ENCODE measurements at regions not wholly inside any gene's neighbourhood (a gene's known extent, or its start where the extent isn't known, plus 50 kb on each side); places are given as distances from the start of the nearest gene placed in this dataset.

- DNase-seq (ENCODE audit: low read depth, low spot score): no peak
These were observed 138.6 kb upstream of the CPEB2 start for GRCh38 chr4:14863418-14864364.

GRCh38 chr4:14864365-14865030 is 137.8 kb upstream of the CPEB2 start:
- no peak for DNase-seq (ENCODE audit: low read depth, low spot score)

GRCh38 chr4:14865031-14865366 is 137.3 kb upstream of the CPEB2 start:
- no peak for DNase-seq (ENCODE audit: low read depth, low spot score)

GRCh38 chr4:14865804-14866203 is 136.5 kb upstream of the CPEB2 start:
- DNase-seq (ENCODE audit: low read depth, low spot score): no peak

- no peak for DNase-seq (ENCODE audit: low read depth, low spot score)
These were observed 134.4 kb upstream of the CPEB2 start for GRCh38 chr4:14867847-14868246.

- DNase-seq (ENCODE audit: low read depth, low spot score): no peak
These were observed 133.6 kb upstream of the CPEB2 start for GRCh38 chr4:14868426-14869395.

- no peak for DNase-seq (ENCODE audit: low read depth, low spot score)
These were observed 130.4 kb upstream of the CPEB2 start for GRCh38 chr4:14871676-14872430.

- DNase-seq (ENCODE audit: low read depth, low spot score): no peak
These were observed 127.3 kb upstream of the CPEB2 start for GRCh38 chr4:14874990-14875389.

GRCh38 chr4:14877246-14878225 is 124.7 kb upstream of the CPEB2 start:
- no peak for DNase-seq (ENCODE audit: low read depth, low spot score)

- no peak for DNase-seq (ENCODE audit: low read depth, low spot score)
These were observed 123.6 kb upstream of the CPEB2 start for GRCh38 chr4:14878681-14879080.

GRCh38 chr4:14879683-14880082 is 122.6 kb upstream of the CPEB2 start:
- DNase-seq (ENCODE audit: low read depth, low spot score): no peak

GRCh38 chr4:14880805-14881204 is 121.5 kb upstream of the CPEB2 start:
- DNase-seq (ENCODE audit: low read depth, low spot score): no peak

GRCh38 chr4:14883166-14883565 is 119.1 kb upstream of the CPEB2 start:
- DNase-seq (ENCODE audit: low read depth, low spot score): no peak

GRCh38 chr4:14883661-14884060 is 118.6 kb upstream of the CPEB2 start:
- no peak for DNase-seq (ENCODE audit: low read depth, low spot score)

GRCh38 chr4:14887842-14888433 is 114.3 kb upstream of the CPEB2 start:
- no peak for DNase-seq (ENCODE audit: low read depth, low spot score)

GRCh38 chr4:14888790-14889572 is 113.3 kb upstream of the CPEB2 start:
- DNase-seq (ENCODE audit: low read depth, low spot score): no peak

GRCh38 chr4:14892563-14892962 is 109.7 kb upstream of the CPEB2 start:
- DNase-seq (ENCODE audit: low read depth, low spot score): no peak

GRCh38 chr4:14893713-14894112 is 108.6 kb upstream of the CPEB2 start:
- DNase-seq (ENCODE audit: low read depth, low spot score): no peak
